NB4 (cell line): ENCODE measurements at regions not wholly inside any gene's neighbourhood (a gene's known extent, or its start where the extent isn't known, plus 50 kb on each side); places are given as distances from the start of the nearest gene placed in this dataset.

Experiments used
- CTCF ChIP-seq: IDR thresholded peaks from one replicate; pipeline ENCODE4 v1.5.1; 2012; ENCODE audit warnings: low read depth, low read length
- MAX ChIP-seq: IDR thresholded peaks from 2 replicates; pipeline ENCODE4 v1.6.1; 2011; ENCODE audit warnings: low read depth, low read length
- POLR2A ChIP-seq: IDR thresholded peaks from 2 replicates; pipeline ENCODE4 v1.6.1; 2011; ENCODE audit warnings: mild to moderate bottlenecking; ENCODE audit not compliant: insufficient read length; ENCODE audit errors: extremely low read depth

GRCh38 chr9:18299449-18299848 lies 174.5 kb upstream of the ADAMTSL1 start:
- TF ChIP-seq CTCF (no peak), POLR2A (no peak), MAX (no peak)
